ENCODE measurements at regions not wholly inside any gene's neighbourhood (a gene's known extent, or its start where the extent isn't known, plus 50 kb on each side); places are given as distances from the start of the nearest gene placed in this dataset.

GRCh38 chr6:6843057-6843627 is 254.6 kb downstream of the LY86 start:
- Mint-ChIP-seq H3K36me3 (peaks cover 0 to 5% (median 4%) of the 10 kb centered on the region in 3 donors), H3K27ac (no peak overlapping the region), H3K4me3 (no peak overlapping the region), H3K4me1 (peaks cover 2 to 9% of the 10 kb centered on the region in 2 donors), H3K27me3 (ENCODE audit: low read depth in 3 of 3) (peaks cover 7 to 8% (median 8%) of the 10 kb centered on the region in 3 donors), H3K9me3 (peaks cover 0 to 11% (median 5%) of the 10 kb centered on the region in 6 donors)
- DNase-seq, result no peak

GRCh38 chr6:6843777-6844176 is 255.3 kb downstream of the LY86 start:
- Mint-ChIP-seq H3K27me3 (ENCODE audit: low read depth in 3 of 3) (peaks cover 7 to 8% (median 8%) of the 10 kb centered on the region in 3 donors), H3K4me3 (no peak overlapping the region), H3K27ac (no peak overlapping the region), H3K4me1 (peaks cover 2 to 9% of the 10 kb centered on the region in 2 donors), H3K36me3 (peaks cover 0 to 5% (median 4%) of the 10 kb centered on the region in 3 donors), H3K9me3 (peaks cover 0 to 11% (median 5%) of the 10 kb centered on the region in 6 donors)
- no peak for DNase-seq

GRCh38 chr6:6844530-6844929 is 256.0 kb downstream of the LY86 start:
- Mint-ChIP-seq H3K4me3 (no peak overlapping the region), H3K27ac (no peak overlapping the region), H3K9me3 (peaks cover 0 to 11% (median 5%) of the 10 kb centered on the region in 6 donors), H3K36me3 (peaks cover 0 to 5% (median 4%) of the 10 kb centered on the region in 3 donors), H3K4me1 (peaks cover 2 to 9% of the 10 kb centered on the region in 2 donors), H3K27me3 (ENCODE audit: low read depth in 3 of 3) (peaks cover 3 to 7% (median 5%) of the 10 kb centered on the region in 3 donors)
- no peak for DNase-seq

GRCh38 chr6:6845603-6846002 is 257.1 kb downstream of the LY86 start:
- Mint-ChIP-seq H3K4me3 (no peak overlapping the region), H3K27ac (no peak overlapping the region), H3K4me1 (peaks cover 2 to 9% of the 10 kb centered on the region in 2 donors), H3K9me3 (peaks cover 0 to 11% (median 5%) of the 10 kb centered on the region in 6 donors), H3K27me3 (ENCODE audit: low read depth in 3 of 3) (peaks cover 3 to 7% (median 5%) of the 10 kb centered on the region in 3 donors), H3K36me3 (peaks cover 0 to 5% (median 4%) of the 10 kb centered on the region in 3 donors)
- no peak for DNase-seq

GRCh38 chr6:6847591-6847990 is 259.1 kb downstream of the LY86 start:
- DNase-seq, result no peak
- Mint-ChIP-seq H3K27ac (no peak overlapping the region), H3K36me3 (peaks cover 0 to 5% (median 4%) of the 10 kb centered on the region in 3 donors), H3K4me1 (peaks cover 0 to 5% of the 10 kb centered on the region in 2 donors), H3K4me3 (no peak overlapping the region), H3K9me3 (peaks cover 0 to 11% (median 5%) of the 10 kb centered on the region in 6 donors), H3K27me3 (ENCODE audit: low read depth in 3 of 3) (peaks cover 2 to 5% (median 3%) of the 10 kb centered on the region in 3 donors)

- H3K4me1 Mint-ChIP-seq, result peaks cover 2 to 4% of the 10 kb centered on the region in 2 donors
- no peak for DNase-seq
- H3K36me3 Mint-ChIP-seq, result peaks cover 0 to 2% (median 0%) of the 10 kb centered on the region in 3 donors
- H3K4me3 Mint-ChIP-seq, result no peak overlapping the region
- peaks cover 0 to 6% (median 2%) of the 10 kb centered on the region in 3 donors for H3K27me3 Mint-ChIP-seq (ENCODE audit: low read depth in 3 of 3)
- H3K27ac Mint-ChIP-seq, result no peak overlapping the region
- peaks cover 0 to 3% (median 1%) of the 10 kb centered on the region in 6 donors for H3K9me3 Mint-ChIP-seq
These were observed 256.5 kb upstream of the RREB1 start for GRCh38 chr6:6851059-6851948.

GRCh38 chr6:6851949-6852261 is 255.9 kb upstream of the RREB1 start:
- Mint-ChIP-seq H3K27me3 (ENCODE audit: low read depth in 3 of 3) (peaks cover 0 to 4% (median 2%) of the 10 kb centered on the region in 3 donors), H3K36me3 (no peaks in the 10 kb centered on the region), H3K4me3 (no peak overlapping the region), H3K4me1 (peaks cover 8 to 9% of the 10 kb centered on the region in 2 donors), H3K27ac (no peak overlapping the region), H3K9me3 (peaks cover 0 to 2% (median 0%) of the 10 kb centered on the region in 6 donors)
- no peak for DNase-seq

- Mint-ChIP-seq H3K27me3 (ENCODE audit: low read depth in 3 of 3) (peaks cover 0 to 6% (median 4%) of the 10 kb centered on the region in 3 donors), H3K27ac (no peak overlapping the region), H3K4me3 (no peak overlapping the region)
These were observed 250.9 kb upstream of the RREB1 start for GRCh38 chr6:6856538-6857523.

GRCh38 chr6:6857528-6857927 is 250.2 kb upstream of the RREB1 start:
- Mint-ChIP-seq H3K4me1 (peaks cover 8 to 9% of the 10 kb centered on the region in 2 donors), H3K27me3 (ENCODE audit: low read depth in 3 of 3) (peaks cover 0 to 6% (median 4%) of the 10 kb centered on the region in 3 donors), H3K27ac (no peak overlapping the region), H3K4me3 (no peak overlapping the region), H3K36me3 (no peaks in the 10 kb centered on the region), H3K9me3 (no peaks in the 10 kb centered on the region)
- DNase-seq, result no peak

More at GRCh38 chr6:6856538-6857523, 250.9 kb upstream of the RREB1 start:
- Mint-ChIP-seq H3K9me3 (no peaks in the 10 kb centered on the region), H3K4me1 (peaks cover 8 to 9% of the 10 kb centered on the region in 2 donors), H3K36me3 (no peaks in the 10 kb centered on the region)
- no peak for DNase-seq

- H3K27ac Mint-ChIP-seq, result no peak overlapping the region
- no peak for DNase-seq
- no peak overlapping the region for H3K4me3 Mint-ChIP-seq
- no peaks in the 10 kb centered on the region for H3K9me3 Mint-ChIP-seq
- H3K4me1 Mint-ChIP-seq, result peaks cover 8 to 9% of the 10 kb centered on the region in 2 donors
- peaks cover 0 to 6% (median 4%) of the 10 kb centered on the region in 3 donors for H3K27me3 Mint-ChIP-seq (ENCODE audit: low read depth in 3 of 3)
- no peaks in the 10 kb centered on the region for H3K36me3 Mint-ChIP-seq
These were observed 249.2 kb upstream of the RREB1 start for GRCh38 chr6:6858533-6858982.

GRCh38 chr6:6859105-6859504 is 248.7 kb upstream of the RREB1 start:
- Mint-ChIP-seq H3K4me1 (peaks cover 8 to 9% of the 10 kb centered on the region in 2 donors), H3K9me3 (no peaks in the 10 kb centered on the region), H3K36me3 (no peaks in the 10 kb centered on the region), H3K4me3 (no peak overlapping the region), H3K27me3 (ENCODE audit: low read depth in 3 of 3) (peaks cover 0 to 6% (median 0%) of the 10 kb centered on the region in 3 donors), H3K27ac (no peak overlapping the region)
- no peak for DNase-seq

- peaks cover 0 to 6% (median 0%) of the 10 kb centered on the region in 3 donors for H3K27me3 Mint-ChIP-seq (ENCODE audit: low read depth in 3 of 3)
- no peak for DNase-seq
- no peaks in the 10 kb centered on the region for H3K9me3 Mint-ChIP-seq
- H3K36me3 Mint-ChIP-seq, result no peaks in the 10 kb centered on the region
- H3K4me3 Mint-ChIP-seq, result no peak overlapping the region
- peaks cover 8 to 9% of the 10 kb centered on the region in 2 donors for H3K4me1 Mint-ChIP-seq
- no peak overlapping the region for H3K27ac Mint-ChIP-seq
These were observed 248.0 kb upstream of the RREB1 start for GRCh38 chr6:6859722-6860121.

GRCh38 chr6:6860863-6861262 is 246.9 kb upstream of the RREB1 start:
- DNase-seq, result no peak
- Mint-ChIP-seq H3K9me3 (no peaks in the 10 kb centered on the region), H3K4me1 (peaks cover 8 to 9% of the 10 kb centered on the region in 2 donors), H3K27ac (no peak overlapping the region), H3K4me3 (no peak overlapping the region), H3K36me3 (no peaks in the 10 kb centered on the region), H3K27me3 (ENCODE audit: low read depth in 3 of 3) (peaks cover 0 to 4% (median 3%) of the 10 kb centered on the region in 3 donors)

All from immature natural killer cell (primary cell).